Effector CD8-positive, alpha-beta T cell (primary cell): ENCODE measurements at regions not wholly inside any gene's neighbourhood (a gene's known extent, or its start where the extent isn't known, plus 50 kb on each side); places are given as distances from the start of the nearest gene placed in this dataset.
"Not testable (repeated sequence)": the region's sequence is repeated elsewhere in the genome, so short reads cannot be mapped to it uniquely, and the experiment has no call there.

Source experiments
- DNase-seq: peaks from one replicate; lab custom pipeline; 2025; lab: John Stamatoyannopoulos, UW

- no peak for DNase-seq
Measured at GRCh38 chr2:239819974-239820555, 205.1 kb downstream of the NDUFA10 start.

GRCh38 chr2:239819091-239819973 is 205.8 kb downstream of the NDUFA10 start:
- no peak for DNase-seq

- DNase-seq, result no peak
Measured at GRCh38 chr2:239818531-239819011, 206.6 kb downstream of the NDUFA10 start.

GRCh38 chr2:239818086-239818485 is 207.1 kb downstream of the NDUFA10 start:
- DNase-seq, result no peak

- DNase-seq, result not testable (repeated sequence)
Measured at GRCh38 chr2:239817468-239818031, 207.6 kb downstream of the NDUFA10 start.

GRCh38 chr2:239816576-239817467 is 208.3 kb downstream of the NDUFA10 start:
- DNase-seq, result no peak

- no peak for DNase-seq
Measured at GRCh38 chr2:239815671-239816070, 209.5 kb downstream of the NDUFA10 start.

GRCh38 chr2:239814861-239815601 is 210.1 kb downstream of the NDUFA10 start:
- DNase-seq, result no peak

- no peak for DNase-seq
Measured at GRCh38 chr2:239814116-239814860, 210.9 kb downstream of the NDUFA10 start.

- DNase-seq, result no peak
Measured at GRCh38 chr2:239813261-239814115, 211.7 kb downstream of the NDUFA10 start.

GRCh38 chr2:239811806-239812560 is 213.2 kb downstream of the NDUFA10 start:
- DNase-seq, result no peak

GRCh38 chr2:239811111-239811781 is 213.9 kb downstream of the NDUFA10 start:
- DNase-seq, result no peak

GRCh38 chr2:239809391-239809790 is 215.8 kb downstream of the NDUFA10 start:
- no peak for DNase-seq

GRCh38 chr2:239807568-239807967 is 217.6 kb downstream of the NDUFA10 start:
- DNase-seq, result no peak

- DNase-seq, result no peak
Measured at GRCh38 chr2:239806758-239807434, 218.2 kb downstream of the NDUFA10 start.

- DNase-seq, result no peak
Measured at GRCh38 chr2:239806276-239806675, 218.9 kb downstream of the NDUFA10 start.

GRCh38 chr2:239805414-239805813 is 219.7 kb downstream of the NDUFA10 start:
- DNase-seq, result no peak

- no peak for DNase-seq
Measured at GRCh38 chr2:239805043-239805329, 220.2 kb downstream of the NDUFA10 start.
